GM12865 (cell line): ENCODE measurements at regions not wholly inside any gene's neighbourhood (a gene's known extent, or its start where the extent isn't known, plus 50 kb on each side); places are given as distances from the start of the nearest gene placed in this dataset.
"Not testable (repeated sequence)": the region's sequence is repeated elsewhere in the genome, so short reads cannot be mapped to it uniquely, and the experiment has no call there.

ENCODE experiments used
- DNase-seq: peaks from one replicate; pipeline ENCODE4 v3.0.0; 2010; ENCODE audit warnings: low read depth
- H3K4me3 ChIP-seq: 2 replicates; pipeline ENCODE4 v1.5.1; 2011; ENCODE audit warnings: mild to moderate bottlenecking, low read depth, low read length, control low read depth

DNA sequence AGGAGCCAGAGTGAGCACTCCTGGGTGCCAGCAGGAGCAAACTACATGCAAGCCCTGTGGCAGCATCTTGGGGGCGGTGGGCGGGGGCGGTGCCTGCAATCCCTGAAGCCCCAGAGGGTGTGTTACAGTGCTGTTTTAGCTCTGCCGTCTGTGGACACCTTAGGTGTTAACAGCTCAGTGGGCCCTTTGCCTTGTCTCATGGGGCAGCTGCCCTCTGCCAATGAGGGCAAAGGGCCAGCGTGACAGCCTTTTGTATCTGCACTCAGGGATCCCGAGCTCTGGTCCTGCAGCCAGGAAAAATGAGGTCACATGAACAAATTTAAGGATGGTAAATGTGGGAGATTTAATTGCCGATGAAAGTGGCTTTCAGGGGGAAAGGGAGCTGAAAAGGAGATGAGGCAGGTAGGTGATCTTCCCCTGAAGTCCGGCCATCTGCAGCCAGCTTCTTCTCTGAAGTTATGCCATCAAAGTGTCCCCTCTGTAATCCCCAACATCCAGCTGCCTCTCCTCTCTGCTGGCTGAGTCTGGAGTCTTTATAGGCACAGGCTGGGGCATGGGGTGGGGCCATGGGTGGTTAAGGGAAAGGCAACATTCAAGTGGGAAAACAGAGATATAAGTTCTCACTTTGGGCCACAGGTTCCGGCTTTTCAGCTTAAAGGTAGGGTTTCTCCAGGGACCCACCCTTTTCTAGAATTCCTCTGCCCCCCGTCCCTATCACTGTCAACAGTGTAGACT, 267.1 kb upstream of the NBPF12 start:
- H3K4me3 ChIP-seq, DNase-seq: not testable (repeated sequence)

GRCh38 chr1:146666275-146666674, 271.8 kb upstream of the NBPF12 start:
- not testable (repeated sequence) for DNase-seq, H3K4me3 ChIP-seq

DNA sequence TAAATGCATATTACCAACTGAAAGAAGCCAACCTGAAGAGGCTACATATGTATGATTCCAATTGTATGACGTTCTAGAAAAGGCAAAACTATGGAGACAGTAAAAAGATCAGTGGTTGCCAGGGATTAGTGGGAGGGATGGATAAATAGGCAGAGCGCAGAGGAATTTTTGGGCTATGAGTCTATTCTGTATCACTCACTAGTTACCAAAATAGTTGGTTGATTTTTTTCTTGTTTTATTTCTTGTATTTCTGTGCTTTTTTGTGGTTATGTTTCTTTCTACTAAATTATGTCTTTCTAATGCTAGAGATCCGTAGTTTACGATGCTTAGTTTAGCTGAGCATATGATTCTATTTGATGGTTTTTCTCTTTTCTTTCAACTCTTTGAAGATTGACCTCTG, 277.9 kb upstream of the NBPF12 start:
- not testable (repeated sequence) for DNase-seq

DNA sequence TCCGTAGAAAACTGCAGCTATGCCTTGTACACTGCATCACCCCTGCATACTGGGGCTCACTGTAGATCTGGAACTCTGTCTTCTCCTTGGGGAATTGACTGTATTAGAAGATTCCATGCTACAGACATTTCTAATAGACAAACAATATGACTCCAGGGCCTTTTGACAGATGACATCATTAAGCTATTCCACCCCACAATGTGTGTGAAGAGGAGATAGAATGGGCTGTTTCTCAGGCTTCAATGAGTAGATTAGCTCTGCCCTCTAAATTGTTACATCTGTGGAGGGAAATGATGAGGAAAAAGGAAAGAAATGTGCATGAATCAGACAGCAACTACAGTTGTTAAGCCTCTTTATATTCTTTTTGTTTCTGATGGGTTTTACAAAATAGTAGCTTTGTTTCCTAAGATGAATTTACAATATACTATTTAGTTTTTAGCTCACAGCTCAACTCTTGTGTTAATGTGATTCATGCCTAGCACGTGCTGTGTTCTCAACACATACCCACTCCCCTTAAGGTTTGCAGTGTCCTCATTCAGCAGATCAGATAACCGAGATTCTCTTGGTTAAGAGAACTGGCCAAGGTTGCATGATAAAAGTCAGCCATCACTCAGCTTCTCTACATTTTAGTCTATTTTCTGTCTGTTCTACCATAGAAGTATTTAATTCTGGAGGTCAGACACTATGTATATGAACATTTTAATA, 281.6 kb upstream of the NBPF12 start:
- not testable (repeated sequence) for H3K4me3 ChIP-seq, DNase-seq

More for the DNA sequence above, 277.9 kb upstream of the NBPF12 start:
- H3K4me3 ChIP-seq: not testable (repeated sequence)

DNA sequence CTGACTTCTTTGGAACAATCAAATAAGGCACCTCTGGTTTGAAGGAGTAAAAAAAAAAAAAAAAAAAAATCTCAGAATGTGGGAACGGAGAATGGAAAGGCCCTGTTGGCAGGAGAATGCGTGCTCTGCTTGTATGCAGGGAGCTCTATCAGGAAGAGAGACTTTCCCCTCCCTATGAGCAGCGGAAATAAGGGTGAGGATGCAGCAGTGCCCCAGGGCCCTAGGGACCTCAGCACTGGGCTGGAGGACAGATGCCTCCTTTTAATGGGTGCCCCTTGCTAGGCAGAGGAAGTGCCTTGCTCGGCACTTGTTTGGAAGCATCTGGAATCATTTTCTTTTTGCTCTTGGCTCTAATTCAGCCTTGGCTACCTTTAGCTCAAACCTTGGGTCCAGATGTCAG, 283.4 kb upstream of the NBPF12 start:
- not testable (repeated sequence) for H3K4me3 ChIP-seq, DNase-seq

DNA sequence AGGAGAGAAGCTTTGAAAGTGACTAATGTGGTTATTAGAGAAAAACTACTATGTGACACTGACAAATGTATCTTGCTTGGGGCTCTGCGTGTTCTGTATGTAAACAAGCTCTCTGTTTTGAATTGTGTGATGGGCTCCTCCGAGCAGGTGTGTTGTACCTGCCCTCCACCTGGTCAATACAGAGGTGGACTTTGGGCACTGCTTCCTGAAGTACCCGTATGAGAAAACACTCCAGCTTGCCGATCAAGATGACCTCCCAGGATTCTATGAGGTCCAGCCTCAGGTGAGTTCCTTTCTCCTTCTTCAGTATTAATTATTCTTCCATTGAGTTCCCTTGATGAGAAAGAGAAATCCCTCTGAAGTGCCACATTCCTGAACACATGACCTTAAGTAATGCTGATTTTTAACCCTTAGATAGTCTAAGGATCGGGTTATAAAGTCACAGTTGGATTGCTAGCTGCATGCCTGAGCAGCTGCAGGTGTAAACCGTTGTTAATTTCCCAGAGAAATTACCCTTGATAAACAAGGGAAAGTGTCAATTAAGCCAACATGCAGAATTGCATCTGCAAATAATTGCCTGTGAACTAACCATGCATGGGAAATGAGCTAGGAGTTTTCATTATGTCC, 292.0 kb upstream of the NBPF12 start:
- not testable (repeated sequence) for DNase-seq, H3K4me3 ChIP-seq

- H3K4me3 ChIP-seq, DNase-seq: not testable (repeated sequence)
These were observed 296.6 kb upstream of the NBPF12 start for GRCh38 chr1:146641534-146641933.

DNA sequence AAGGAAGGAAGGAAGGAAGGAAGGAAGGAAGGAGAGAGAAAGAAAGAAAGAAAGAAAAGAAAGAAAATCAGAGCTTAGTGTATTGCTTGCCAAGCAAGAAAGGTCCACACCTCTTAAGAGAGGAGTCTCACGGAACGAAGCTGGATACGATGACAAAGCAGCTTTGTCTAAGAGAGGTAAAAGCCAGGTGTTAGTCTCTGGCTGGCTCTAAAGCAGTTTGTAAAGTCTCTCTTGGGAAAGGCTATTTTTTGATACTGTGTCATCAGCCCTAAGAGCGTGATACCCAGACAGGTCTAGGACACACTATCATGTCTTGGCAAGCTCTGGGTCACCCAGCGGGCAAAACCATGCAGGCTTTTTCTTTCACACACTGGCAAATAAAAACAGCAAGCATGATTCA, 297.5 kb upstream of the NBPF12 start:
- H3K4me3 ChIP-seq, DNase-seq: not testable (repeated sequence)

GRCh38 chr1:146630302-146630701, 307.8 kb upstream of the NBPF12 start:
- not testable (repeated sequence) for H3K4me3 ChIP-seq, DNase-seq

- not testable (repeated sequence) for DNase-seq, H3K4me3 ChIP-seq
These were observed 319.5 kb upstream of the NBPF12 start for GRCh38 chr1:146618582-146618981.

DNA sequence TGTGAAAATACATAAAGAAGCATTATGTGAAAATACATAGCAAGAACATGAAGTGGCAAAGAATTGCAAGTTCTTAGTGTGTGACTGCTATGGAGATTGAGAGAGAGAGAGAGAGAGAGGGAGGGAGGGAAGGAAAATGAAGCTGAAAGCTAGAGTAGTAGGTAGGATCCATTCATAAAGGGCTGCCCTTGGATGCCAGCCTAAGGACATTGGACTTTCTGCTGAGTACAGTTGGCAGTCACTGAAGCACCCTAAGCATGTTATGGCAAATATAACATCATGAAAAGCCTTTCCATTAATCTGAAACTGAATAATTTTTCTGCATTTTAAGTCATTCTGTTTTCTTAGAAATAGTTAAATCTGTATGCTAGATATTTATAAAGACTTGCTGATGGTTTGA, 333.4 kb upstream of the NBPF12 start:
- not testable (repeated sequence) for DNase-seq

DNA sequence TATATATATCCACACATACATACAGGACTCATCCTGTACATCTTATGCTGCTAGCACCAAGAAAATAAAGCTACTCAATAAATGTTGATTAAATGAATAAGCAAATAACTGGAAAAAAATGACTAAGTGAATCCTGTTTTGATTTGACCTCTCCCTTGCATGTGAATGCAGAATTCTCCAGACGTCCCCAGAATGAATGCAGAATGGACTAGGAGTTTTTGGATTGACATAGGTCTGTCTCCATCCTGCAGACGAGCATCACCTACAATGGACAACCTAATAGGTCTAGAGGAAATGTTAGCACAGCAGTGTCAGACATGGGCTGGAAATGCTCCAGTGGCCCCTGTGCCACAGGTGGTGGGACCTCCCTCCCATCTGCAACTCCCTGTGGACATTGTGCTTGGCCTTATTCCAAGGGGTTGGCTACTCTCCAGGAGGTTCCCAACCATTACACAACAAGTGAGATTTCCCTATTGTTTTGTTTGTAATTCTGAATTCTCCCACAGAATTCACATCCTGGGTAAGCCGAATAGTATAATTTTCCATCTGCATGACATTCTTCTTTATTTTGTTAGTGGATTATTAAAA, 337.3 kb upstream of the NBPF12 start:
- H3K4me3 ChIP-seq, DNase-seq: not testable (repeated sequence)

More for the DNA sequence above, 333.4 kb upstream of the NBPF12 start:
- H3K4me3 ChIP-seq: not testable (repeated sequence)

DNA sequence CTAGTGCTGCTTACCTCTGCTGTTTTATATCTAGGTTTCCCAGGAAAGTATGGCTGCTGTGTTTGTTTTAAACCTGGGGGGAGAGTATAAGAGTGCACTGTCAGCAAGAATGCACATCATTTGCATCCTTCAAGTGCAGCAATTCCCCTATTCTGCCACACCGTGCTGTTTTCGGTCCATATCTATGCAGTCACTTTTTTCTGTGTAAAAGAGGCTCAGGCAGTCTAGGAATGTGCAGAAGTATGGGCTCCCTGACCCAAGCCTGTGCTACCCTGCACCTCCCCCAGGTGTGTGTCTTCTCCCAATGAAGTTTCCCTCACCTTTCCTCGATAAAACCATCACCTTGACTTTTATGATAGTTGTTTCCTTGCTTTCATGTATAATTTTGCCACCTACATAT, 338.2 kb upstream of the NBPF12 start:
- not testable (repeated sequence) for DNase-seq, H3K4me3 ChIP-seq

GRCh38 chr1:146581229-146581628, 352.4 kb upstream of the NOTCH2NLA start:
- not testable (repeated sequence) for DNase-seq, H3K4me3 ChIP-seq

DNA sequence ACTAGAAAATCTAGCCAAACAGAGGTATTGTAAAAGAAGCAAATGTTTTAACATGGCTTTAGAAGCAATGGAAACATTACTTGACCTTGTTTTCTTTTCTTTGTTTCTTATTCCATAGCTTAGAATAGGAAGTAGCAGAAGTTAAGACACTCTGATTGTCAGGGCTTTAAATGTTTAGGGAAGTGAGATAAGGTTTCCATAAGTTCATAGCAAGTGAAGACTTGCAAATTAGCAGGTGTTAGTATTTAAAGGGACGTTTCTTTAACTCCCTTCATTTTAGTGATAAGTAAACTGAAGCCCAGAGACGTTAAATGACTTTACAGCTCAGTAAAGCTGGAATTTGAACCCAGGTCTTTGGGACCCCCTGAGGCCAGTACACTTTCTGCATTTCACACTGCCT, 338.7 kb upstream of the NOTCH2NLA start:
- not testable (repeated sequence) for H3K4me3 ChIP-seq

GRCh38 chr1:146558032-146558431, 329.2 kb upstream of the NOTCH2NLA start:
- not testable (repeated sequence) for DNase-seq, H3K4me3 ChIP-seq

More for the DNA sequence above, 338.7 kb upstream of the NOTCH2NLA start:
- DNase-seq: not testable (repeated sequence)

DNA sequence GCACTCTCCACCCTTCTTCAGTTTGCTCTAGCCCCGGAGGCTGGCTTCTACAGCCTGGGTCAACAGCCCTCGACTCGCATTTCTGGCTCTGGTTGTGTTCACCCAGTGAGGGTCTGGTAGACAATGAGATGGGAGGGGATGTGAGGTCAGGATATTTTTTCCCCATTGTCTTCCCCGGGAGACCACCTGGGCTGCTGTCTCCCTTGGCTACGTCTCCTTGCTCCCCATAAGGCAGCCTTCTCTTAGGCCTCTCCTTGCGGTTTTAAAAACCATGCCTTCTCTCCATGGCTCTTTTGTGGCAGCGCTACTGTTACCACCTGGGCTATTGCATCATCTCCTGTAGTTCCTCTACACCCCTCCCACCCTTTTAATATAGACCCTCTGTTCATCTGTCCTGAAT, 327.6 kb upstream of the NOTCH2NLA start:
- not testable (repeated sequence) for DNase-seq

DNA sequence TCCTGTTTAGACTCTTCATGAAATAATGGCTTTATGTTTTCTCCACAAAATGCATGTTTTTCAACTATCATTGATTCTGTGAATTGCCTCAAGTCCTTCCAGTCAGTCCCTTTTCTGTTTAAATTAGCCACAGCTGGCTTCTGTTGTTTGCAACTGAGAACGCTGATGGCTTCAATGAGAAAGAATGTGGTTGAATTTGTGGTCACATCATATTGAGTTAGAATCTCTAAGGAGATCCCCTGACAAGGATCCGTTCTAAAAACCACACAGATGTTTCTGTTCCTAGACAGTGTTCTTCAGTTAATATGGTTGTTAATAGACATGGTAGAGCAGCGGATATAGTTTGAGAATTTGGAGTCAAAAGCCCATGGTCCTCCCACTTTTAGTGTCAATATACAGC, 323.6 kb upstream of the NOTCH2NLA start:
- not testable (repeated sequence) for H3K4me3 ChIP-seq, DNase-seq

More for the DNA sequence above, 327.6 kb upstream of the NOTCH2NLA start:
- H3K4me3 ChIP-seq: not testable (repeated sequence)

- not testable (repeated sequence) for DNase-seq, H3K4me3 ChIP-seq
These were observed 319.9 kb upstream of the NOTCH2NLA start for GRCh38 chr1:146548684-146549083.
